Suppressor macrophage (primary cell): ENCODE measurements at regions not wholly inside any gene's neighbourhood (a gene's known extent, or its start where the extent isn't known, plus 50 kb on each side); places are given as distances from the start of the nearest gene placed in this dataset.

Experiments
- DNase-seq, 4 experiments: peaks; one replicate each; pipeline ENCODE4 v3.0.0-alpha.2; 2020 to 2022

- DNase-seq = peak; percentile 57 to 70 (median 64)
Observed at GRCh38 chr17:77365584-77366186, 224.9 kb downstream of the SEC14L1 start.

- peak in 3 of 4 experiments; percentile 50 to 59 (median 52) for DNase-seq
Observed at GRCh38 chr17:77366206-77366557, 225.4 kb downstream of the SEC14L1 start.

- no peak for DNase-seq
Observed at GRCh38 chr17:77366558-77367245, 225.9 kb downstream of the SEC14L1 start.

- DNase-seq = no peak
Observed at GRCh38 chr17:77369544-77369971, 228.8 kb downstream of the SEC14L1 start.

- no peak for DNase-seq
Observed at GRCh38 chr17:77370586-77370985, 229.8 kb downstream of the SEC14L1 start.

- no peak for DNase-seq
Observed at GRCh38 chr17:77371117-77371887, 230.5 kb downstream of the SEC14L1 start.

GRCh38 chr17:77371888-77372443 is 231.2 kb downstream of the SEC14L1 start:
- no peak for DNase-seq

- peak; percentile 67 to 91 (median 80) for DNase-seq
Observed at GRCh38 chr17:77372444-77373298, 231.9 kb downstream of the SEC14L1 start.

- DNase-seq = peak; percentile 51 to 75 (median 66)
Observed at GRCh38 chr17:77373299-77374169, 232.8 kb downstream of the SEC14L1 start.

GRCh38 chr17:77374170-77374936 is 233.6 kb downstream of the SEC14L1 start:
- DNase-seq = peak; percentile 75 to 93 (median 87)

- DNase-seq = no peak
Observed at GRCh38 chr17:77375108-77375916, 234.5 kb downstream of the SEC14L1 start.

GRCh38 chr17:77375917-77376651 is 235.3 kb downstream of the SEC14L1 start:
- DNase-seq = peak; percentile 56 to 78 (median 71)

- DNase-seq = no peak
Observed at GRCh38 chr17:77376795-77377709, 236.3 kb downstream of the SEC14L1 start.

GRCh38 chr17:77377710-77378235 is 237.0 kb downstream of the SEC14L1 start:
- no peak for DNase-seq

GRCh38 chr17:77378318-77379064 is 237.7 kb downstream of the SEC14L1 start:
- DNase-seq = no peak

GRCh38 chr17:77379065-77379428 is 238.3 kb downstream of the SEC14L1 start:
- DNase-seq = no peak

- no peak for DNase-seq
Observed at GRCh38 chr17:77379832-77380231, 239.1 kb downstream of the SEC14L1 start.
